HG03442 (cell line): ENCODE measurements at regions not wholly inside any gene's neighbourhood (a gene's known extent, or its start where the extent isn't known, plus 50 kb on each side); places are given as distances from the start of the nearest gene placed in this dataset.

ENCODE experiments used
- ATAC-seq: cut with Tn5 transposase; IDR thresholded peaks from one replicate; pipeline ENCODE4 v1.9.1; 2021; ENCODE audit warnings: mild to moderate bottlenecking, moderate library complexity; ENCODE audit not compliant: unreplicated experiment

- ATAC-seq, result no peak
These were observed 292.0 kb downstream of the NFKBIZ start for GRCh38 chr3:102141096-102141927.

DNA sequence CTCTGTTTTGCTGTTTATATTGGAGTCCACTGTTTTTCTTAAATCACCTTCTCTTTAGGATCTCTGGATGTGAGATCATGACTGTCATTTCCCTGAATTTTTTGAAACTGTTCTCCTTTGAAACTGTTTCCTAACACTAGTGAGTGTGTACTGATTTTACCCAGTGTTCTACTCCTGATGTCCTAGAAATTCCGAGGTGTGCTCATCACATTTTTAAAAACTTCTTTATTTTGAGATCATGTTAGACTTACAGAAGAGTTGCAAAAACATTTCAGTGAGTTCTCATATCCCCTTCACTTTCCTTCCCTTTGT, 292.6 kb downstream of the NFKBIZ start:
- ATAC-seq, result no peak

- ATAC-seq, result no peak
These were observed 292.3 kb upstream of the ZPLD1 start for GRCh38 chr3:102142379-102143060.

GRCh38 chr3:102143536-102143935, 291.3 kb upstream of the ZPLD1 start:
- ATAC-seq, result no peak

GRCh38 chr3:102144063-102144462, 290.8 kb upstream of the ZPLD1 start:
- ATAC-seq, result no peak

DNA sequence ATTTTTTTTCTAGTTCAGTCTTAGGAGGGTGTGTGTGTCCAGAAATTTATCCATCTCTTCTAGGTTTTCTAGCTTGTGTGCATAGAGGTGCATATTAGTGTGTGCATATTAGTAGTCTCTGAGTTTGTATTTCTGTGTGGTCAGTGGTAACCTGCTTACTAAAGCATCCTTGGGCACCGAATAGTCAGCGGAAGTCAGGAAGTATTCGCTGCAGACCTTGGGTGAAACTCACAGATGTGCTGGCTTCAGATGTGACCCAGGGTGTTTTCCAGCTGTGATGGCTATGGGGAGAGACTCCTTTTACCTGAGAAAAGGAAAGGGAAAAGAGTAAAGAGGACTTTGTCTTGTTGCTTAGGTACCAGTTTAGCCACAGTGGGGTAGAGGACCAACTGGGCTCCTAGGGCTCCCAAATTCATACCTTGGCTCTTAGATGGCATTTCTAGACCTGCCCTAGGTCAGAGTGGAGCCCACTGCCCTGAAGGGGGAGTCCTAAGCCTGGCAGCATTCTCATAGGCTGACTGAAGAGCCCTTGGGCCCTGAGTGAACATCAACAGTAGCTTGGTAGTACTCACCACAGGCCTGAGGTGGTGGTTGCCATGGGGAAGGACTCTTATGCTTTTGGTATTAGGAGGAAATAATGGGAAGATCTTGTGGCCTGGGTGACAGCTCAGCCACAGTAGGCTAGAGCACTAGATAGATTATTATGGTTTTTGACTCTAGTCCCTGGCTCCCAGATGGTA, 286.0 kb upstream of the ZPLD1 start:
- no peak for ATAC-seq

DNA sequence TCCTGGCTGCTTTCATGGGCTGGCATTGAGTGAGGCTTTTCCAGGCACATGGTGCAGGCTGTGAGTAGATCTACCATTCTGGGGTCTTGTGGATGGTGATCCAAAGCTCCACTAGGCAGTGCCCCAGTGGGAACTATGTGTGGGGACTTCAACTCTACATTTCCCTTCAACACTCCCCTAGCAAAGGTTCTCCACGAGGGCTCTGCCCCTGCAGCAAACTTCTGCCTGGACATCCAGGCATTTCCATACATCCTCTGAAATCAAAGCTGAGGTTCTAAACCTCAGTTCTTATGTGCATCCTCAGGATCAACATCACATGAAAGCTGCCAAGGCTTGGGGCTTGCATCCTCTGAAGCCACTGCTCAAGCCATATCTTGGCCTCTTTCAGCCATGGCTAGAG, 282.9 kb upstream of the ZPLD1 start:
- no peak for ATAC-seq

DNA sequence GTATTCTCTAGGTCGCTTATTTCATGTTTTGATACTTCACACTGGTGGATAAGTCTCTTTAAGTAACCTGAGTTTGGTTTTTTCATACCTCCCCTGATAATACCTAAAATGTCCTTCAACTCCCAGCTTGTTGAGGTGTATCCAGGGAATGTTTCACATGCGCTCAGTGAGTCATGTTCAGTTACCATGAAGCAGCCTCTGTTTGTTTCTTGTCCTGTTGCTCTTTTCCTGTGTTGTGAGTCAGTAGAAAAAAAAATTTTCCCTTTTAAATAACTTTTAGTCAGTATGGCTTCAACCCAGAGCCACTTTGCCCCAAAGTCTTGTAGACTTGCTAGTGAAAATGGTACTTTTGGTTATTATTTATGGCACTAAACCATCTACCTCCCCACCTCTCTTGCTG, 278.4 kb upstream of the ZPLD1 start:
- ATAC-seq, result no peak

DNA sequence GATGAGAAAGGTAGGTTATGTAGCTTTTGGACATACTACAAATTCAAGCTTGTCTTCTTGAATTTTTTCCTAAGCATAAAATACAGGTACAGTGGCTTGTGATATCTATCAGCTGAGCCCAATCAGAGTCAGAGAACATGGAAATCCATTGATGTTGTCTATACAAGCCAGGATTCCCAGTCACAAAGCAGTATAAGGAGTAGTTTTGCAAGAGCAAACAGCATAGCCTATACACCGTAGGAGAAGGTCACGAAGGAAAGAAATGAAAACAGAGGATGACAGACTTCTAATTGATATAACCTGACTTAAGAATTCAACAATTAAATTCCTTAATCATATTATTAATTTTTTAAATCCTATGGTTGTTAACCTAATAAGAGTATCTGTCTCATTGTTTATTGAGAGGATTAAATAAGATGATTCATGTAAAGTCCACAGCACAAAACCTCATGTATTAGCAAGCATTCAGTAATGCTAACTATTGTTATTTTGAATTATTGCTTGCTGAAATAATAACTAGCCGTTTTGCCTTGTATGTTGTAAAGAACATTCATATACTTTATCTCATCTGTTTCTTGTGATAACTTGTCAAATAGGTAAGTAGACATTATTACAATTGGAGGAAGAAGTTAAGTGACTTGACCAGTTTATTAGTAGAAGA, 276.6 kb upstream of the ZPLD1 start:
- ATAC-seq, result no peak

DNA sequence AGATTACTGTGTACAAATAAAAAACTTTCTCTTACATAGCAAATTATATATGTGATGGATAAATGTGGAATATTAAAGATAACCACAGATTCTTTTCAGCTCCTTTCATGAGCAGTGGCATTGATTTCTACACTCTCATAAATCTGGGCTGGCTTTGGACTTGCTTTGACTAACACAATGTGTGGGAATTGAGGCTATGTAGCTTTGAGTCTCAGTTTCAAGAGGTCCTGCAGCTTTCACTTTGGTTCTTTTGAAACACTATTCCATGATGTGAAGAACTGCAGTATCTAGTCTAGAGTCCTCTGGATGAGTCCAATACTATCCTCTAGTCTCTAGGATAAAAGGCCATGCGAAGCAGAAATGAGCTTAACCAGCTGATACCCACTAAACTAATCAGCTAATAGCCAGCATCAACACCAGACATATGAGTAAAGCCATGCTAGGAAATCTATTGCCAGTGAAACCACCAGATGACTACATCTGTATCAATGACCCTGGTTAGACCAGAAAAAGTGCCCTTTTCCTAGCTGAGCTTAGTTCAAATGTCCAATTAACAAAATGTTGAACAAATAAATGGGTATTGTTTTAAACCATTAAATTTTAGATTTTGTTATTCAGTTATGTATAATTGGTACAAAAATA, 274.9 kb upstream of the ZPLD1 start:
- peak; percentile 52 for ATAC-seq

- ATAC-seq, result no peak
These were observed 273.3 kb upstream of the ZPLD1 start for GRCh38 chr3:102161384-102162006.

DNA sequence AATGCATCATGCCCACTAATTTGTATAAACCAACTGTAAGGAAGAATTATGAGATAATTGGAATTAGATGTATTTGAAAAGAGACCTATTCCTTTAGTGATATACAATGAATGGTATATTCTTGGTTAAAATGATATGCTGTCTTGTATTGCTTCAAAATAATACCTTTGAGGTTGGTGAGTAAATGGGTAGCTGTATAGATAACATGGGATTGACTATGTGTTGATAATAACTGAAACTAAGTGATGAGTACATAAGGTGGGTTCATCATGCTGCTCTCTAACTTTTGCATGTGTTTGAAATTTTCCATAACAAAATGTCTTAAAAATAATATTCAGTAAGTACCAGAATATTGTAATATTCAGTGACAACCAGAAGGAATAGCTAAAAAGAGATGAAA, 272.6 kb upstream of the ZPLD1 start:
- no peak for ATAC-seq

DNA sequence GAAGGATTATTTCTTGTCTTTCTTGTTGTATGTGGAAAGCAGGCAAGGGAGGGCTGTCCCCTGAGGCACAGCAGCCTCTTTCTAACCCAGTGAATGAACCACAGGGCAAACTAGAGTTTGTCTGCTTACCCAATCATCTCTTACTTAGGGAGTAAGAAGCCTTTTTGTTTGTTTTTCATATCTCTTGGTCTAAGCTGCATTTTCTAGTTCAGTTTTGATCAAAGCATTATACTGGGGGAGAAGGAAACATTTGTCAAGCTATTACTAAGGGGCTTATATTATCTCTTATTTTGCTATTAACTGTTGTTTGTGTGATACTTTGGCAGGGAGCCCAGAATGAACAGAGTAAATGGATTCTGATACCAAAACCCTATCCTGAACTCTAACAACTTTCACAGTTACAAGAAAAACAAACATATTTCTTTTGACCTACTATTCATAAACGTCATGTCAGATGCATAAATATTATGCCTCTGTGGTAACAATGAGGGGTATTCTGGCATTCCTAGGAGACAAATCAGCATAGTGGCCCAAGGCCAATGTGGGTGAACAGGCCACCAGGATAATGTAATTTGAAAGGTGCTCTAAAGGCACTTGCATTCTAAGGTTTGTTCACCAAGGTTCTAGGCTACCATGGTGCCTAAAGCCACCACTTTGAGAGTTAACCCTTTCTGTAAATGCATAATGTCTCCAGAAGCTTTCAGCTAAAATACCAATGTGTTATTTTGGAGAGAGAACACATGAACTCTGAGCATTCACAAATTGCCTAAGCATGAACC, 271.6 kb upstream of the ZPLD1 start:
- ATAC-seq, result no peak

- ATAC-seq, result no peak
These were observed 271.0 kb upstream of the ZPLD1 start for GRCh38 chr3:102163818-102164154.

DNA sequence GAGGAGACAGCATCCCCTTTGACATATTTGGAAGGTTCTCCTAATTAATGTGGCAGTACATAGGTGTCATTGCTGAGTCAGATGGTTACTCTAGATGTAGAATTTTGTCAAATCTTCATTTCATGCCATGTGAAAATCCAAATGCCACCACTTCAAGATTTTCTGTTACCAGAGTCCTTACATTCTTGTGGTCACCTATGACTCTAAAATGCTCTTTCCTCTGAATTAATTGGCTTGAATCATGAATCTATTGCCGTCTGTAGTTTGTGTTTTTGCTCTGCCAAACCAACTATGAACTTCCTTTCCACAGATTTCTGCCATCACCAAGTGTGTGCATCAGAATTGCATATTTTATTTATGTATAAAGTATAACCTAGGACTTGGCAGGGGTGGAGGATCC, 269.4 kb upstream of the ZPLD1 start:
- no peak for ATAC-seq

- ATAC-seq, result no peak
These were observed 264.8 kb upstream of the ZPLD1 start for GRCh38 chr3:102169915-102170479.

DNA sequence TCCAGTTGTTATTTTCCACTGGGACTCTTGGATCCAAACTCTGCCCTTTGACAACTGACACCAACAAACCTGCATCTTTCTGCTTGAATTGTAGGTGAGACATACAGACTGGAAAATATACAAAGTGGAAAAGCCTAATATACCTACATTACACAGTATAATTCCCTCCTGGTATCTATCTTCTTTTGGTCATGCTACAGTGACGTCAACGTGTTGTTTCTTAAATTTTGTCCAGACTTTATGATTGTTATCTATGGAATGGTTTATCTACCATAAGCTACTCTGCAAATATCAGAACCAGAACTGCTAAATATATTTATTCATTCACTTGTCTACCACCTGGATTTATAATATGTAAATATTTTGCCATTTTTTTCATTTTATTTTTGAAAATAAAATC, 264.3 kb upstream of the ZPLD1 start:
- no peak for ATAC-seq

- ATAC-seq, result no peak
These were observed 260.5 kb upstream of the ZPLD1 start for GRCh38 chr3:102174312-102174712.

DNA sequence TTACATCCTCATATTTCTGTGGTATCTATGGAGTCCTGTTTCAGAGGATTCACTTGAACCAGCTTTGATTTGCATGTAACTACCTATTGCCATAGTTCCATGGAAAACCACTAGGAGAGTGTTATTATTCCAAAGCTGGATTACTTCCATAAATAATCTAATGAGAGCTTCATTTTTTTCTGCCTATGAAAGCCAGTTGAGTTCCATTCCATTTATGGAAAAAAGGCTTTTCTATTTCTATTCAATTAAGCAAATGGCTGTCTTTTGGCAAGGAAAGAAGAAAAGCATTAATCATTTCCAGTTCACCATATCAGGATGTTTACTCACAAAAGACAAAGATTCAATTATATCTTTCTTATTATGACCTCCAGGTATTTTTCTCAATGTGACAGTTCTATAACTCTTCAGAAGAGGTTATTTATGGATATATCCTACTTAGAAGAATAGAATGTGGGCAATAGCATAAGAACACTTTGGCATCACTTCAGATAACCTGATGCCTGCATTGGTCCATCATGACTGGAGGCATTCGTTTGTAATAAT, 259.9 kb upstream of the ZPLD1 start:
- no peak for ATAC-seq
